GM18498 (cell line): ENCODE measurements at regions not wholly inside any gene's neighbourhood (a gene's known extent, or its start where the extent isn't known, plus 50 kb on each side); places are given as distances from the start of the nearest gene placed in this dataset.
"Not testable (repeated sequence)": the region's sequence is repeated elsewhere in the genome, so short reads cannot be mapped to it uniquely, and the experiment has no call there.

ENCODE experiments used
- ATAC-seq: cut with Tn5 transposase; IDR thresholded peaks from one replicate; pipeline ENCODE4 v1.9.1; 2021; ENCODE audit warnings: mild to moderate bottlenecking, moderate library complexity; ENCODE audit not compliant: unreplicated experiment

DNA sequence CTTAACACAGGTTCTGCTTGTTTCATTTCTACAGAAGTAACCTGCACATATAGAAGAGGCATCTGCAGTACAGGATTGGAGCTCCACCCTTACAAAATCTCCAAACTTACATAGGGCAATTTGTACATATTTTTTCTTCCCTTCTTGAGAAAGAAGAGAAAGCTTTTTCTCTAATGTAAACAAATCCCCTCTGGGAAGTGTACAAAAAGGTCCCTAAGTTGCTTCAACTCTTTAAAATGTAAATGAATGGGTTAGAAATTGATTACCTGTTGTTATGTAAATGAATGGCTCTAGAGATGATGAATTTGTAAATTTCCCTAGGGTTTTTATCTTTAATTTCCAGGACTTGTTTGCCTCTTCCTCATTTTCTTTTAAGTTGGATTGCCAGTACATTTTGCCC, 1183.7 kb downstream of the MRPL39 start:
- ATAC-seq = no peak

- peak; percentile 66 for ATAC-seq
Measured at GRCh38 chr21:24420689-24421088, 1186.6 kb downstream of the MRPL39 start.

- ATAC-seq = not testable (repeated sequence)
Measured at GRCh38 chr21:24419641-24420040, 1187.6 kb downstream of the MRPL39 start.

DNA sequence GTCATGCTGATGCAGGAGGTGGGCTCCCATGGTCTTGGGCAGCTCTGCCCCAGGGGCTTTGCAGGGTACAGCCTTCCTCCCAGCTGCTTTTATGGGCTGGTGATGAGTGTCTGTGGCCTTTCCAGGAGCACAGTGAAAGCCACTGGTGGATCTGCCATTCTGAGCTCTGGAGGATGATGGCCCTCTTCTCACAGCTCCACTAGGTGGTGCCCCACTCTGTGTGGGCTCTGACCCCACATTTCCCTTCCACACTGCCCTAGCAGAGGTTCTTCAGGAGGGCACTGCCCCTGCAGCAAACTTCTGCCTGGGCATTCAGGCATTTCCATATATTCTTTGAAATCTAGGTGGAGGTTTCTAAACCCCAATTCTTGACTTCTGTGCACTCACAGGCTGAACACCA, 1188.6 kb downstream of the MRPL39 start:
- no peak for ATAC-seq

DNA sequence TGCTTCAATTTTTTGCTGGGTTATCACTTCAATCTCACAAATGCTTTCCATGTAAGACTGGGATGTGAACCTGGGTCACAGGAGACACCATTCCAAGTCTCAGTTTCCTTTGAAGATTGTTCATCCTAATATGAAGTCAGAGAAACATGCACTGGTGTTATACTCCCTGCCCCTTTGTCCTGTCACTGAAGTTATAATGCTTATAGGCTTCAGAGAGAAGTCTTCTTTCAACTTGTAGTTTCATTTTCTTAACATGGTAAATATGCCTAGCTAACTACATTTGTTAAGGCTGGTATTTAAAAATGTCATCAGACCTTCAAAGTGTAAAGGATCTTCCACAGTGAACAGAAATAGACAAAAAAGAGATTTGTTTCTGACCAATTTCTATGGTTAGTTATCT, 1195.9 kb downstream of the MRPL39 start:
- ATAC-seq = peak; percentile 68

GRCh38 chr21:24403221-24403620, 1204.1 kb downstream of the MRPL39 start:
- no peak for ATAC-seq

- no peak for ATAC-seq
Measured at GRCh38 chr21:24395320-24395923, 1211.9 kb downstream of the MRPL39 start.

DNA sequence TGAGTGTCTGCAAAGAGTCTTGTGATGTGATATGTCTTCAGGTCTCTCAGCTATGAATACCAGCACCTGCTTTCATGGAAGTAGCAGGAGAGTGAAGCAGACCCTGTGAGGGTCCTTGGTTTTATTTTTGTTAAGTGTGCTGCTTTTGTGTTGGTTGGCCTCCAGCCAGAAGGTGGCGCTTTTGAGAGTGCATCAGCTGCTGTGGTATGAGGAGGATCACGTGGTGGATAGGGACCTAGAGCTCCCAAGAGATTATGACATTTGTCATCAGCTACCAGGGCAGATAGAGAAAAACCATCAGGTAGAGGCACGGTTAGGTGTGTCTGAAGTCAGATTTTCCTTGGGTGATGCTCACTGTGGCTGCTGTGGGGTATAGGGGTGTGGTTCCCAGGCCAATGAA, 1232.1 kb downstream of the MRPL39 start:
- peak; percentile 81 for ATAC-seq

DNA sequence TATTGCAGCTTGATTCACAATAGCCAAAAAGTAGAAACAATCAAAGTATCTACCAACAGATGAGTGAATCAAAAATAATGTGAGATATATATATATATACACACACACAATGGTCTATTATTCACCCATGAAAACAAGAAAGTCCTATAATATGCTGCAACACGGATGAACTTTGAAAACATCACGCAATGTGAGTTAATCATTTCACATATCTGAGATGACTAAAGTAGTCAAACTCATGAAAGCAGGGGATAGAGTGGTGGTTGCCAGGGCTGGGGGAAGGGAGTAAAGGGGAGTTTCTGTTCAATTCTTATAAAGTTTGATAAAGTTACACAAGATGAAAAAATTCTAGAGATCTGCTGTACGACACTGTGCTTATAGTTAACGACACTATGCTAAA, 1234.8 kb downstream of the MRPL39 start:
- ATAC-seq = no peak

DNA sequence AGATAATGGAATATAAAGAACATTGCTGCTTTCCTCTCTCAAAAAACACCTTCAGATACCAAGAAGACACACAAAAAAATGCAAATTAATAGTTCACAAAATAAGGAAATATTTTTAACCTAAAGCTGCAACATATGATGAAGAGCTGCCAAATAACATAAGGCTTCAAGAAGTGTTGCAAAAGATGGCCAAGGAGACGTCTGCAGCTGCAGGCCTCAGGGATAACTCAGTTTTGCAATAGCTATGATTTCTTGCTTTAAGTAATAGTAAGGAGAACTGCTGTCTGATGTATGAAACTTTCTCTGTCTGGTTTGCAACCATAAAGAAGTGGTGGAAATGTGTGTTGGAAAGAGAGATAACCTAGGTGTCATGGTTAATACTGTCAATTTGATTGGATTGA, 1237.5 kb downstream of the MRPL39 start:
- no peak for ATAC-seq

DNA sequence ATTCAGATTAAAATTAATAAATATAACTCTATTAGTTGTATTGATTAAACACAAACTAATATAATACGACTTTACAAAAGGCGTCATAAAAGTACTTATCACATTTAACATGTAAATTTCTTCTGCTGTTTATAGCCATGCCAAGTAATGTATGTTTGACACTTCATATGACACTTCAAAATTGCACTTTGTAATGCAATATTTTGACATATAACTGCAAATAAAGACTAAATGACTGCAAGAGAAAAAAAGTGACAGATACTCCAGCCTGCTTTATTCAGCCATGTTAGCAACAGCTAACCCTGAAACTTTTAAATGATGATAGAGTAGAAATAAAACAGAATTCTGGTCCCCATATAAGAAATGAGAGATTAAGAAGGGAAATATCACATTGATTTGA, 1238.0 kb downstream of the MRPL39 start:
- no peak for ATAC-seq

GRCh38 chr21:24367936-24368335, 1239.3 kb downstream of the MRPL39 start:
- no peak for ATAC-seq

DNA sequence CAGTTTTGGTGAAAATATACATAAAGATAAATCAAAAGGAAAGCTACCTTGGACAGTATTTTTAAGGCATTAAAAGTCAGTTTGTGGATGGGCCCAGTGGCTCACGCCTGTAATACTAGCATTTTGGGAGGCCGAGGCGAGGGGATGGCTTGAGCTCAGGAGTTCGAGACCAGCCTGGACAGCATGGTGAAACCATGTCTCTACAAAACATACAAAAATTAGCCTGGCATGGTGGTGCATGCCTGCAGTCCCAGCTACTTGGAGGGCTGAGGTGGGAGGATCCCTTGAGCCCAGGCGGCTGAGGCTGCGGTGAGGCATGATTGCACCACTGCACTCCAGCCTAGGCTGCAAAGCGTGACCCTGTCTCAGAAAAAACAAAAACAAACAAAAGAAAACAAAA, 1253.8 kb downstream of the MRPL39 start:
- no peak for ATAC-seq

- ATAC-seq = no peak
Measured at GRCh38 chr21:24339406-24339805, 1267.9 kb downstream of the MRPL39 start.

- ATAC-seq = no peak
Measured at GRCh38 chr21:24336491-24336890, 1270.8 kb downstream of the MRPL39 start.

- ATAC-seq = no peak
Measured at GRCh38 chr21:24323536-24323935, 1283.7 kb downstream of the MRPL39 start.

- ATAC-seq = no peak
Measured at GRCh38 chr21:24316277-24316922, 1290.9 kb downstream of the MRPL39 start.

DNA sequence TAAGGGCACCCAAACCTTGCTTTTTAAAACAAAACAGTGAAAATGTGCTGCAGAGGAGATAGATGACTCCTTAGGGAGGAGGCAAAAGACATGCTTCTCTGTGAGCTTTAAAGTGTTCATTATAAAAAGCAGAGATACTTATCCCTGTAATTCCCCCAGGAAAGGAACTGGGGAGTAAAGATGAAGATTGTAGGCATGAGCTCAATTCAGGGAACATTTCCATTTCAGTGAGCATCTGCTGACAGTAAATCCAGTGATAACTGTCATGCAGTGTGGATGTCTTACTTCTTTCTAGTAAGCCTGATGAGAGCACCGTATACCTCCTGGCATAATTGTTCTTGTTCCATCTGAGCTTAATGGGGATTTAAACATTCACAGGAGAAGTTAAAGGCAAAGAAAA, 1296.5 kb downstream of the MRPL39 start:
- ATAC-seq = no peak

DNA sequence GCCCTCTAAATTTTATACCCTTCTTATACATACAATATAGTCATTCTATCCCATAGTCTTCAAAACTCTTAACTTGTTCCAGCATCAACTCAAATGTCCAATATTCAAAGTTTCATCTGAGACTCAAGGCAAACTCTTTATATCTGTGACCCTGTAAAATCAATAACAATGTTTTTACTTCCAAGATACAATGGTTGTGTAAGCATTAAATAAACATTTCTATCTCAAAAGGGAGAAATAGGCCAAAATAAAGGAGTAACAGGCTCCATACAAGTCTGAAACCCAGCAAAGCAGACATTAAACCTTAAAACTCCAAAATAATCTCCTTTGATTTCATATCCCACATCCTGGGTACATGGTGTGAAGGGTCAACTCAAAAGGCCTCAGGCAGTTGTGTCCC, 1299.1 kb downstream of the MRPL39 start:
- no peak for ATAC-seq

DNA sequence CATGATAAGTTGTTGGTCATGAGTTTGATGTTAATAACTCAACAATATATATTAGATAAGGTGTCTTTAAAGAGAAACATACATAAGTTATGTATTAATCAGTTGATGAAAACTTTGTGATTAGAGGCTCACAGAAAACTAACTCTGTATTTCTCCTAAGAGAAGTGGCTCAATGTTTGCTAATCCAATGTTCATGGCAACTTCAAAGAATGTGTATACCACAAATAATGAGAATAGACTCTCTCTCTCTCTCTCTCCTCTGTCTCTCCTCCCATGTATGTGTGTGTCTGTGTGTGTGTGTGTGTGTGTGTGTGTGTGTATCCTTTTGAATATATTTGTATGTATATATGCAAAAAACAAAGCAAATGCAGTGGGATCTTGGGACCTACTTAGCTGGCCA, 1304.9 kb downstream of the MRPL39 start:
- ATAC-seq = no peak

GRCh38 chr21:24298040-24298439, 1309.2 kb downstream of the MRPL39 start:
- no peak for ATAC-seq

DNA sequence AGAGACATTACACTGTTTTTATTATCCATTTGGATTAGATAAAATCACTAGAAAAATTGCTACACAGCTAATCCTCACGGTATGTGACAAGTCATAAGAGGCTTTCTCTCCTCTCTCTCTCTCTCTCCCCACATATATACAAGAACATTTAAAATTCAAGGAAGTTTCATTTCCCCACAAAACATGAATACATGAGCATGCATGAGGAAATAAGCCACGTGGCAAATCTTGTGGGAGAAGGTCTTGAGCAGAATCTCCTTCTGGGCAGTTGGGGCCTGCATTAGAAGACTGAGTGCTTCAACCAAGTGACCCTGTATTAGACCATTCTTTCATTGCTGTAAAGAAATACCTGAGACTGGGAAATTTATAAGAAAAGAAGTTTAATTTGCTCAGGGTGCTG, 1313.1 kb downstream of the MRPL39 start:
- no peak for ATAC-seq
